Activated naive CD4-positive, alpha-beta T cell (primary cell): ENCODE measurements at regions not wholly inside any gene's neighbourhood (a gene's known extent, or its start where the extent isn't known, plus 50 kb on each side); places are given as distances from the start of the nearest gene placed in this dataset.

Experiments
- DNase-seq, 4 experiments: peaks; one replicate each; lab custom pipeline; 2025; lab: John Stamatoyannopoulos, UW

- DNase-seq, result no peak
These were observed 246.1 kb downstream of the KLF6 start for GRCh38 chr10:3538656-3539531.

- no peak for DNase-seq
These were observed 246.7 kb downstream of the KLF6 start for GRCh38 chr10:3538291-3538655.

DNA sequence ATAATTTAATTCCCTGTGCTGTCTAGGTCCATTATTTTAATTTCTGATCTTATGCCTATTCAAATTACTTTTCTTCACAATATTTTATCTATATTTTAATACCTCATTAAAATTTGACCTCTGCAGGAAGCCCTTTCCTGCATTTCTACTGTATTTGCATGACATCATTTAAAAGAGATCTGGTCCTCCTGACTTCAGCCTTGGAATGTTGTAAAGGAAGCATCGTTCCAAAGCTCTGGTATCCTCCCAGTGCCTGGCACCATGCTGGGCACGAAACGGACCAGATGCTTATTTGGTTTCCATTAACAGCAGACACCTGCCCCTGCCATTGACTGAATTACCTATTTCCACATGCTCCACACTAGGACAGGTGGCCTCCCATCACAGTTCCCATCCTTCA lies 247.5 kb downstream of the KLF6 start:
- no peak for DNase-seq

- DNase-seq, result no peak
These were observed 250.0 kb downstream of the KLF6 start for GRCh38 chr10:3535001-3535400.

DNA sequence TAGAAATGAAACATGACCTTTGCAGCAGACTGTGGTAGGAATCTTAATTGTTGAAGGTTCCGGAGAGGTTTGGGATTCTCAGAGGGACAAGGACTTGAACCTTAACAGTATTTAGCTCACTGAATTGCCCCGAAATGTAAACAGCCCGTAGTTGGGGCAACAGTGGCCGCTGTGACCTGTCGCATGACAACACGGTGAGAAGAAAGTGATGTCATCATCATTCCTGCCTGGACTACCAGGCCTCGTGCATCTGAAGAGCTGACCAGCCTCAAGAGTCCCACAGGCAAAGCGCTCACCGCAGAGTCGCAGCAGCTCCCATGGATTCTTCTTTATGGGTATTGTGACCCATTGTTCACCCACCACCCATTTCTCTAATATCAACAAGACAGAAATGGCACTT lies 250.6 kb downstream of the KLF6 start:
- DNase-seq, result no peak

DNA sequence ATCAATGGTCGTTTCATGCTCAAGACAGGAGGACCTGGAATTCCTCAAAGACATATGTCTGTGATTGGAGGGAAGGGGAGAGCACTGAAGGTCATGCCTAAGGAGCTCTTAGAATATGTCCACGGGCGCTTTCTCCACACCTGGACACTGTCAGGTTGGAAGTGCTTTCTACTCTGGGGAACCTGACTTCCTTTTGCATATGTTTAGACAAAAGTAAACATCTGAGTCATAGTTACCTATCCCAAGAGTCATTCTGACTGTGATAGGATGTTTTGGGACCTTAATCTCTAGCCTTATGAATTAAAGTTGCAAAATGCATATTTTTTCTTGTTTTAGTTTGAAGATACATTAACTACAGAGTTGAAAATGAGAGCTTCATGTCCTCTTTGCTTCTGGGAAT lies 251.7 kb downstream of the KLF6 start:
- no peak for DNase-seq

GRCh38 chr10:3532644-3533043 lies 252.4 kb downstream of the KLF6 start:
- DNase-seq, result no peak

DNA sequence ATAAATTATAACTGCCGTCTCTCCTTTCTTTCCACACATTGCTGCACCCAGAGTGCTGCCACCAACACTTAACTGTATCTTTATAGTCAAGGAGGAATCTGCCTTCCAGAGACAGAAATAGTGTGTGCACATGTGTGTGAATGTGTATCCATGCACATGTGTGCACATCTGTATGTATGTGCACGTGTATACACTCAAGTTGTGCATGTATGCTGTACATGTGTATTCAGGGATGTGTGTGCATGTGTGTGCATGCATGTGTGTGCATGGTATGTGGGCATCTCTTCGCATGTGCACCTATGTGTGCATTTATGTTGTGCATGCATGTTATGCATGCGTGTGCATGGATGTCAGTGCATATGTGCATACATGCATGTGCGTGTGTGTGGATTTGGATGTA lies 253.3 kb downstream of the KLF6 start:
- no peak for DNase-seq

- DNase-seq, result no peak
These were observed 254.0 kb downstream of the KLF6 start for GRCh38 chr10:3530783-3531645.

DNA sequence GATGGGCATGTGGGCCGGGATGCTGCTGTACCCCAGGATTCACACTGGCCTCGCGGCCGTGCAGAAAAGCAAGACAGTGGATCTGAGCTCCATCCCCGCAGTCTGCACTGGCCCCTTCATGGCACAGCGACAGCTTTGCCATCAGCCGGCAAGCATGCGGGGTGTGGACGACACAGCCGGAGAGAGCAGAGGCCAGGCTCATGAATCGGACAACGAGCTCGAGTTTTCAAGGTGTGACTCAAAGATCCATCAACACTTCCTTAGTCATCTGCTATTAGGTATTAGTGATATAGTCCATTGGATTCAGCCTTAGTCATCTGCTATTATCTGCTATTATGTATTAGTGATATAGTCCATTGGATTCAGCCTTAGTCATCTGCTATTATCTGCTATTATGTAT lies 254.7 kb downstream of the KLF6 start:
- DNase-seq, result no peak

GRCh38 chr10:3529691-3530090 lies 255.3 kb downstream of the KLF6 start:
- no peak for DNase-seq

DNA sequence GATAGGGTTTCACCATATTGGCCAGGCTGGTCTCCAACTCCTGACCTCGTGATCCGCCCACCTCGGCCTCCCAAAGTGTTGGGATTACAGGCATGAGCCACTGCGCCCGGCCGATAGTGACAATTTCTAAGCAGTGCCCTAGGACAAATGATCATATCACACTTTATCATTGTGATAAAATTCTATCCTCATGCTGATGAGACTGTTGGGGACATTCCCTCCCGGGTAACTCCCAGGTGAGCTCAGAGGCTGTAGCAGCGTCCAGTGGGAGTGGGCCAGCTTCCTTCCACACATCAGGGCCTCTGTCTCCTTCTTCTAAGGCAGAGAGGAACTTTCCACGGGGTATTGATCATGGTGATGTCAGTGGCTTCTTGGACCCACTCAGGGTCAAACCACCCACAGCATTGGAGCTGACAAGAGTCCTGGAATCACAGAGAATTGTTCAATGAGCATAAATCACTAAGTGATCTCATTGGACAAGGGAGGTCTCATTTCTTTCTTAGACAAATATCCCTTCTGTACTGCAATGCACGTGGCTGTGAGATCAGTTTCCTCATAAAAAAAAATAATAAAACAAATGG lies 256.1 kb downstream of the KLF6 start:
- DNase-seq, result no peak

DNA sequence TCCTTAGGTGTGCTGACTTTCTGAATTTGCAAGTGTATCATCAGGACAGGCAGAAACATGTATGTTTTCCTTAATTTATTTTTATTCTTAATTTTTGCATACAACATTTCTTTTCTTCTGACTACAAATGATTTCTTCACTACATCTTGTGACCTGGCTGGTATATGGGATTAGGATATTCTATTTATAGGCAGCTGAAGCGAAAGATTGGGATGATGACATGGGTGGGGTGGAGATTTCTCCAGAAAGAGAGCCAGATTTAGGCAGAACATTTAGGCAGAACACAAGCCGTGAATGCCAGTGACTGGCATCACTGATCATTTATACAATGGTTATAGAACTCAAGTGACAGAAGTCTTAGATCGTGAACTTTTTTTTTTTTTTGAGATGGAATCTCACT lies 256.7 kb downstream of the KLF6 start:
- no peak for DNase-seq

DNA sequence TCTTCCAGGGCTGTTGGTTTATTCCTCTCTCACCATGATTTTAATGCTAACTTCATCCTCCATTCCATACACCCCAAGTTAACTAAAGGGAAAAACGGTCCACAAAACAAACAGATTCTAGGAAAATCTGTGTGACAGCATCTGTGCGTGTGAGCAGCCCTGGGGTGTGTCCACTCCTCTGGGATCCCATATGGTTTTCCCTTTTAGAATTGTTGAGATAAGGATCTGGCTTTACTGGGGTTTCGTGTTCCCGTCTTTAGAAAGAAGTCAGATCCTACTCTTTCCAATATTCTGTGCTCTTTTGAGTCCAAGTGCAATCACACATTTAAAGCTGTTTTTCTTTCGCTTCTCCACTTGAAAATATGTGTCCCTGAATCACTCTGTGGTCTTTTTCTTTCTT lies 257.1 kb downstream of the KLF6 start:
- DNase-seq, result no peak

GRCh38 chr10:3526727-3527501 lies 258.1 kb downstream of the KLF6 start:
- DNase-seq, result no peak

GRCh38 chr10:3525832-3526449 lies 259.1 kb downstream of the KLF6 start:
- DNase-seq, result no peak

DNA sequence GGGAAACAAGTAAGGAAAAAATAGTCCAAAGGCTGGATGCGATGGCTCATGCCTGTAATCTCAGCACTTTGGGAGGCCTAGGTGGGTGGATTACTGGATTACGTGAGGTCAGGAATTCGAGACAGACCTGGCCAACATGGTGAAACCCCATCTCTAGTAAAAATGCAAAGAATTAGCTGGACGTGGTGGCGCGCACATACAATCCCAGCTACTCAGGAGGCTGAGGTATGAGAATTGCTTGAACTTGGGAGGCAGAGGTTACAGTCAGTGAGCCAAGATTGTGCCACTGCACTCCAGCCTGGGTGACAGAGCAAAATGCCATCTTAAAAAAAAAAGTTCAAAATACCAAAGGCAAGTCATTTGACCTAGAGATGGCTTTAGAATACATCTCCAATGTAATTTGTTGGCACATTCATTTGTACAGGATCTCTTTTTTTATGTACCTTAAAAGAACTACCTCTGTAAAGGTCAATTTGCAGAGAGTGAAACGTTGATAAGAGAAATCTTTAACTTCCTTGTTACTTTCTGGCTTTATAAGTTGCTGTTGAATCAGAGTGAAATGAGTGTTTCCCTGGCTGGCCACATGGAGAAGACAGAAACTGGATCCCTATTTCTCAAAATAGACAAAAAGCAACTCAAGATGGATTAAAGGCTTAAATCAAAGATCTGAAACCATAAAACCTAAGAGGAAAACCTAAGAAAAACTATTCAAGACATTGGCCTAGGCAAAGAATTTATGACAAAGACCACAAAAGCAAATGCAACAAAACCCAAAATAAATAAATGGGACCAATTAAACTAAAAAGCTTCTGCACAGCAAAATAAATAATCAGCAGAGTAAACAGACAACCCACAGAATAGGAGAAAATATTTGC lies 260.7 kb downstream of the KLF6 start:
- DNase-seq, result no peak

DNA sequence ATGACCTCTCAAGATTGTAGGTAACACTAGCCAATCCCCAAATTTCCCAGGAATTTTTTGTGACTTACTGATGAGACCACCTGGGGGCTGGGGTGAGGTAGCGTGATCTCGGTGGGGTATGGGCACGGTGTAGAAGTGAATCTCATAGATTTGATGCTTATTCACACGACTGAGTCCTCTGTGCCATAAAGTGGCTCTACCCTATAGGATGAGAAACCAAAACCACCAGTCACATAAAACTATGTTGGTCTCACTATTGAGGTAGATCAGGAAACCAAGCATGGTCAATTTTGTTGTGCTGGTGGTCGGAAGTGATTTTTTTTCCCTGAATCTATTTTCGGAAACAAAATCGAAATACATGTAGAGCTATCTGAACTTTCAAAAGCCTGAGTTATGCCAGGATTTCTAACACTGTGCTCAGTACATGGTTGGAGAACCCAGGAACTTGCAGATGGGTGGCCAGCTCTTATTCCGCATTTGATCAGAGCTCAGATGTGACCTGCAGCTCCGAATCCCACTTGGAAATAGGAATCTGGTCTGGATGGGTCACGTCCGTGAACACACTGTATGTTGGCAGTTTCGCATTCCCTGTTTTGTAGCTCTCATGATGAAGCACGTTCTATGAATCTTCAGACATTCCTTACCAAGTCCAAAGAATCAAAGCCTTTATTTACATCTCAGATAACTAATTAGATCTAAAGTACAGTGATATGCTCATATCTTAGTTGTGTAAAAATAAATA lies 261.5 kb downstream of the KLF6 start:
- DNase-seq, result no peak

DNA sequence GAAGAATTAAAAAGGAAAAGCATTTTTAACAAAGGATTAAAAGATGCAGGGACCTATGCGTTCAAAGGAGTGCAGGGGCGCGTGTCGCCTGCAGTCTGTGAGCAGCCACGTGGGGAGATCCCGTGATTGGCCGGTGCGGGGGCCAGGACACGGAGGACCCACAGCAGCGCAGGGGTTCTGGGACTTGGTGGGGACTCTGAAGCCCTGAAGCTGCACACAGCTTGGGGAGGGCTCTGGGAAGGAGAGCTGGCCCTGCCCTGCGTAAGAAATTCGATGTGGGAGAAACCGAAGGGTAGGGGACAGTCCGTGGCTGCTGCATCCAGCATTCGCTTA lies 268.1 kb downstream of the KLF6 start:
- DNase-seq, result no peak
